Peyer's patch (tissue), 4 donors: ENCODE measurements at regions not wholly inside any gene's neighbourhood (a gene's known extent, or its start where the extent isn't known, plus 50 kb on each side); places are given as distances from the start of the nearest gene placed in this dataset.

Source experiments
- CTCF ChIP-seq, 6 experiments: fragments of 450-650 bp in 4 of 6; fragments of 200-600 bp in 2 of 6; sonication (generic) in 1 of 6; IDR thresholded peaks; one replicate each; pipeline ENCODE4 v1.5.1; 2017 to 2019; ENCODE audit warnings: antibody characterized with exemption in 6 of 6, mild to moderate bottlenecking in 3 of 6, moderate library complexity in 1 of 6
- POLR2A ChIP-seq, 2 donors: fragments of 450-650 bp; IDR thresholded peaks; one replicate each; pipeline ENCODE4 v1.5.1; 2017; ENCODE audit warnings: antibody characterized with exemption in 2 of 2, mild to moderate bottlenecking in 2 of 2, moderate library complexity in 2 of 2

GRCh38 chr15:69858456-69858855, 239.3 kb downstream of the TLE3 start:
- no peak for TF ChIP-seq CTCF (IDR thresholded peaks at IDR 0.05)
- TF ChIP-seq POLR2A (IDR thresholded peaks at IDR 0.05) = no peak
